ENCODE measurements at regions not wholly inside any gene's neighbourhood (a gene's known extent, or its start where the extent isn't known, plus 50 kb on each side); places are given as distances from the start of the nearest gene placed in this dataset.

- DNase-seq = no peak
Observed at GRCh38 chr7:17184805-17185689, 113.4 kb upstream of the AHR start.

GRCh38 chr7:17185690-17186070 is 112.8 kb upstream of the AHR start:
- DNase-seq = no peak

- DNase-seq = no peak
Observed at GRCh38 chr7:17186745-17187530, 111.5 kb upstream of the AHR start.

DNA sequence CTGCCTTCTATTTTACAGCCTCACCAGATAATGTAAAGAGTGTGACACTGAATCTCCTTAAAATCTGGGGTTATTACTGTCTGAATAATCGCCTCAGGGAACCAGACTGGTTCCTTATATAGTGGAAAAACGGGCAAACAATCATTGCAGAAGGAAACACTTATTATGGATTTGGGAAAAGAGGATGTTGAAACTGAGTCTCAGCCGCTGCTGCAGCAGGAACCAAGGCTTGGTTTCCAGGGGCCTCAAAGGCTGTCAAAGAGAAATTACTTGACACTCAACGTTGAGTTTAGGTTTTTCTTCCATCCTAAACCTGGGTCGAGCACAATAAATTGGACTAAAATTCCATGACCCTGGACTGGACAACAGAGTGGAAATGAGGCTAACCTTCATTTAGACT is 103.8 kb upstream of the AHR start:
- no peak for DNase-seq

DNA sequence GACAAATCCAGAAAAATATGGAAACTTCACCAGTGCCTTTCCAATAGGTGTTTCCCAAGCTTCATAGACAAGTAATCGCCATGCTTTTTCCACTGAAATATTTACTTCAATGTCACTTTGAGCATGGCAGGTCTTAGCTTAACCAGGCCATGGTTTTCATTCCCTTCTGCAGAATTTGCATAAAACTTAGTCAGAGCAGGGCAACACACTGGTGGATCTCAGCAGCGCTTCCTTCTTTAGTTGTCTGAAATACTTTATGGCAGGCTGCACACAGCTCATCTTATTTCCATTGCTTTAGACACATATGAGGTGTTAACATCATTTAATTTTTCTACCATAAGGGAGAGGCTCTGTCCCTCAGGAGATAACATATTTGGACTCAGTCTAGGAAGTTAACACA is 102.9 kb upstream of the AHR start:
- no peak for DNase-seq

- no peak for DNase-seq
Observed at GRCh38 chr7:17205910-17206309, 92.5 kb upstream of the AHR start.

DNA sequence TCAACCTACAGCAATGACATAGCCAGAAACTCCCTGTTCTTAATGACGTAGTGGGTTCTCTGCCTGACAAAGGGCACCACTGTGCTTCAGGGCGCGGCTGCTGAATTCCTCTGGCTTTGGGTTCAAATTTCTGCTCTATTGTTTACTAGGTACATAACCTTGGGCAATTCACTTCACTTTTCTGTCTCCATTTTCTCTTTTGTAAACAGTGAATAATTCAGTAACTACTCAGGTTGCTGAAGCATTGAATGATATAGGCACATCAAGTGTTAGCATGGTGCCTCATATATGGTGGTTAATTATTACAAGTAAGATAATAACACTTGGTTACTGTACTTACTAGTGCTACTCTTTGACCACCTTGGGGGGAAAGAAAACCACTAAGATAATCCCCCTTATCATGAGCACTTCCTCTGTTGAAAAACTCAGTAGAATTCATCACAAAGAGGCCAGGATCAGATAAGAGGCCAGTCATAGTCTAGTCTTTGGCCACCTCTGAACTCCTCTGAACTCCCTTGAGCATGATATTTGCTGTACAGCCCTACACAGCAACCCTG is 92.0 kb upstream of the AHR start:
- DNase-seq = no peak

GRCh38 chr7:17207220-17207619 is 91.2 kb upstream of the AHR start:
- DNase-seq = no peak

GRCh38 chr7:17209101-17209500 is 89.4 kb upstream of the AHR start:
- DNase-seq = no peak

DNA sequence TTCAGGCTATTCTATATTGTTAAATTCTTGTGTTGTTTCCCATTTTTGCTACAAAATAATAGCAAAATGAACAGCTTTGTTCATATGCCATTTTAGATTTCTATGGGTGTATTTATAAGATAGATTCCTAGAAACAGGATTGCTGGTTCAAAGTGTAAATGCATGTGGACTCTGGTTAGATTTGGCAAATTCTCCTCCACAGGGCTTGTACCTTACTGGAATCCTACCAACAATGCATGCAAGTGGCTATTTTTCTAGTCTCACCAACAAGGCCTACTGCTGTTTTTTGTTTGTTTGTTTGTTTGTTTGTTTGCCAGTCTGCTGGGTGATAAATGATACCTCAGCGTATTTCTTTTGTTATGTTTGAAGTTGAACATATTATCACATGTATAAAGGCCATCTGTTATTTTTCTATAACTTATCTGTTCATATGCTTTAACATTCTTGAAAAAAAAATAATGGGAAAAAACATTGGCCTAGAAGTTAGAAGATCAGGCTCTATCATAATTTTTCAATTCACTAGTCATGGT is 87.1 kb upstream of the AHR start:
- no peak for DNase-seq

- no peak for DNase-seq
Observed at GRCh38 chr7:17212188-17212587, 86.3 kb upstream of the AHR start.

GRCh38 chr7:17227766-17228490 is 70.5 kb upstream of the AHR start:
- DNase-seq = no peak

- DNase-seq = no peak
Observed at GRCh38 chr7:17229228-17229627, 69.2 kb upstream of the AHR start.

DNA sequence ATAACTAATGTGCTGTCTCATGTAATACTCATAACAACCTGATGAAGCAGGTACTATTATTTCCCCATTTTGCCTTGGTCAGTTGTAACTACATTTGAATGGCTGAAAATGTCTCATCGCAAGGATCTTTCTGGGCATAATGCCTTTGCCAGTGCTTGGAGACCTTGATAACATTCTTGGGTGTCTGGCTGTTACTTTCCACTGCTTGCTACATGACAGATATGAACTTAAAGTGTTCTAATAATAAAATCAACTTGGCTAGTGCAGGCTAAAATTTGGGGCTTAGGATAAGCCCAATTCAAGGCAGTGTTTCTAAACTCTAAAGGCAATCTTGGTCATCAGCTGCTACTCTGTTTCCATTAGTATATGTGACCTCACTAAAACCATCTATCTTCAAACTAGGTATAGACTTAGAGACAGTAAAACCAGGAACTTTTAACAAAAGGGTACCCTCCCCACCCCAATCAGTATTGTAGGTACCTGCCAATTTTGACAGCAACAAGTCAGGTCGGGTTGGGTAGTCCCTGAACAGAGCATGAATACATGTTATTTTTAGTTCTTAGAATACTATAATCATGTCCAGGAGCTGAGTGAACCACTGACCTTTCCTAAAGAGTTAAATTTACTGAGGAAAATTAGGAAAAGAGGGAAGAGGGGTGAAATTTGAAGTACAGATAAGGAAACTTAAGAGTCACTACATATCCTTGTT is 68.2 kb upstream of the AHR start:
- no peak for DNase-seq

DNA sequence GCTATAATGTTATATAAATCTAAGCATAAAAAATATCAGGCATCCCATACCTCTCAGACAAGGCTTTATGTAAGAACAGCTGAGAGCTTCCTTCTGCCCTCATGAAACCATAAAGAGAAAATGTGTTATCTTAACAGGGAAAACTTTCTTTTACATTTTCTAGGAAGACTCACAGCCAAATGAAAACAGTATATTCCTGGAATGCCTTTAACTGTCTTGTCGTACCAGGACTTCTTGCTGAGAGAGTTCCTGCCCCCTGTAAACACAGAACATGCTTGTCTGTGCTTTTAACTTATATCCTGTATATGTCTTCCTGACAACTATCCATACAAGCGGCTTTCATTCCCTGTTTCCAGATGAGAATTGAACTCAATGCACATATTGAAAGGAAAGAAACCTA is 64.8 kb upstream of the AHR start:
- no peak for DNase-seq

DNA sequence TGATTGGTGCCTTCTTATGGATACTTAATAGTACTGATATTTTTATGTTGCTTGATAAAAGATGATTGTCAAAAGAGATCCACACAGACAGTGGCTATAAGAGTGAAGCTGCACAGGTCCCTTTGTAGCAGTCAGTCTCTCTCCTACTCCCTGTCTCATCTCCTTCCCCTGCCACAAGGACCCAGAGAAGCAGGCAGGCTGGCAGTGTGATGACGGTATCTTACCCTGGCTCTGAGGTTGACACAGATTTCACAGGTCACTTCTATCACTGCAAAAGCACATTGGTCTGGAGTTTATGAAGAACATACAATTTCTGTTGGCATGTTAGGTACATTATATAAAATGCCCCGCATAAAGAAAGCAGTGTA is 64.4 kb upstream of the AHR start:
- no peak for DNase-seq

DNA sequence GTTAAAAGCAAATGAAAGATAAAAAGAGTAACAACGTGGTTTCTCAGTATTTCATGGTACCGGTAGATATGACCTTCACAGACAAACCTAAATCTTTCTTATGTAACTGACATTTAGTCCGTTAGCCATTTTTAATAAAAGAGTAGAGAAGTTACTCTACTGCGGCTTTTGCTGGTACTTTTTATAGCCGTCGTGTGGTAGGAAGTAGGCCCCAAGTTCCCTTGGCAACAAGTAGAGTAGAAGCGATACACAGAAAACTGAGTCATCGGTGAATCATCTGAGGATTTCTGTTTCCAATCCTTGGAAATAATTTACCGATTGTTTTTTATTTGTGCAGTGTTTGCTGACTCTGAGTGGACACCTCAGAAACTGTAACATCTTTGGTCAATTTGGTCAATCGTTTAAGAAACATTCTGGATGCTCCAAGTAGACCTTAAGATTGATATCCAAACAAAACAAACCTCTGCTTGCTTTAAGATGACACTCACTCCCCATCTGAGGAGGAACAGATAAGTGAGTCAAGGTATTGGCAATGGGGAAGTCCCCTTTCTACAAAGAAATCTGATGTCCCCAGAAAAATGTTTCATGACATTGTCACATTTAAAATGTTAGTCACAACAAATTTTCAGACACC is 63.9 kb upstream of the AHR start:
- no peak for DNase-seq

DNA sequence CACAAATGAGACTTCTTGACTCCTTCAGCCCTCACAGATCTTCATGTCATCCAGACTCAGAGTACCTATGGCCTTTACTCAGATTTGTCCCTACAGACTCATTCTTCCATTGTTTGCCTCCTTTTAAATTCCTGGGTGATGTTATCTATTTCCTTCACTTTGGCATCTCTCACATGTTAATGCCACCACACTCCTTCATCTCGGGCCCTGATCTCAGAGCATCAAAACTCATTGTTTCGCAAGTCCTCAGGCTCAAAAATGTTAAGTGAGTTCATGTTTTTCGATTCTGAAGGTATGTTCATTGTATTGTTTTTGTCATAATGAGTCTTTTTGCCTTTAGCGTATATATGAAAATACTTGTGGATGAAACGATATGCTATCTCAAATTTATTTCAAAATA is 62.3 kb upstream of the AHR start:
- DNase-seq = no peak

DNA sequence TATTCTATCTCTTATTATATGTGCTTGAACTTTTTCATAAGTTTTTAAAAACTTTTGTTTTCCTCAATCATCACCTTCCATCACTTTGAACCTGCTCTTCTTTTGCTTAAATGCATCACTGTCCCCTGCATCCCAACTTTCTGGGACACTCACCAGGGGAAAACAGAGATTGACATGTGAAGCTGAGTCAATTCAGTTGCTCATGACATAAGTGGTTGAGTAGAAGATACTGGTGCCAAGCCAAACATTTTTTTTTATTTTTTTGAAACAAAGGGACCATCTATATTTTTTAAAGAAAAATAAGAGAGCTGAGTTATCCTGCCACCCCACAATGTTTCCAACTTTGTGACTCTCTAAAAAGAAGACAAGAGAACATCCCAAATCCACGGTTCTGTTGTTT is 61.8 kb upstream of the AHR start:
- DNase-seq = no peak

GRCh38 chr7:17239046-17239445 is 59.4 kb upstream of the AHR start:
- DNase-seq = no peak

DNA sequence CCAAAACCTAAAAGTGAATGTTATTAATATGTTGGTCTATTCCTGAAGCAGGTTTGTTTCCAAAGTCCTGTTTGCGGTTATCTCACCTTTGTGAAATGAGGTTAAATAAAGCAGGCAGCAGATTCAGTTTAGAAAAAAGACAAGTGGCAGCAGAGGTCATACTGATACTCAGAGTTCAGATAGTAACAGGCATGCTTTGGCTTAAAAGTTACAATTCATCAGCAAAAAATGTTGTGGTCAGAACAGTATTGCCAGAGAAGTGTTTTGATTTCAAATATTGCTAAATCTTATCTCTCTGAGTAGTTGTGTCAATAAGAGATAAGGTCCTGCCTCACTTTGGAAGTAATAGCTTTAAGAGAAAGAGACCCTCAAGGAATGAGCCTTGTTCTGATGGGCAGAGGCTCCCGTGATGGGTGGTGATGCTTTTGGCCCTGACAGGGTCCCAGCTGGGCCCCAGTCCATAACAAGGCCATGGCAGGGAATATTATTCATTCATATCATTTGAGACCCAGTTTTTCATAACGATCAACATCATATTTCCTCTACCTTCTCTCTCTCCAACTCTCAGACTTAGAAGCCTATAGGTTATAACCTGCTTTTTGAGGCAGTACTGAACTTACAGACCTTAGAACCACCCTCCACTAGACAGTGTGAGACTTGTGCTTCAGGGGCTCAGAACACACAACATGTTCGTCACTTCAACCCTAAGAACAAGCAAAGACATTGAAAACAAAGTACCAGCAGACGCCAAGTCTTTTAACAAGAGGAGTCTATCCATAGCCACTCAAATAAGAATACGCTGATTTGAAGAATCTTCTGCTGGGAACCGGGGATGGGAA is 58.5 kb upstream of the AHR start:
- no peak for DNase-seq

Measured in NCI-H1436 (cell line).